AG04450 (cell line): ENCODE measurements at regions not wholly inside any gene's neighbourhood (a gene's known extent, or its start where the extent isn't known, plus 50 kb on each side); places are given as distances from the start of the nearest gene placed in this dataset.

ENCODE experiments used
- CTCF ChIA-PET: fragments of 300-600, 350-600 bp; formaldehyde crosslinking; extraction: SDS; loops from one replicate; lab custom pipeline; 2022; ENCODE audit warnings: antibody characterized with exemption, inconsistent platforms; lab: Charles Lee
- POLR2A ChIA-PET: fragments of 350-600 bp; formaldehyde crosslinking; extraction: SDS; loops from one replicate; lab custom pipeline; 2021; ENCODE audit warnings: antibody characterized with exemption, inconsistent platforms; lab: Yijun Ruan, JAX
- DNase-seq: peaks from one replicate; pipeline ENCODE4 v3.0.0-alpha.2; 2011; ENCODE audit warnings: low read depth, low spot score
- H3K27ac ChIP-seq: one replicate; pipeline ENCODE4 v1.5.1; 2012; ENCODE audit warnings: low read depth, low read length, control low read depth
- H3K27me3 ChIP-seq: one replicate; pipeline ENCODE4 v1.6.0; 2012; ENCODE audit warnings: low read length; ENCODE audit not compliant: control insufficient read depth, insufficient read depth
- H3K4me3 ChIP-seq: 2 replicates; pipeline ENCODE4 v1.5.1; 2011; ENCODE audit warnings: mild to moderate bottlenecking, low read depth, low read length, control low read depth
- H3K9me3 ChIP-seq: 2 replicates; pipeline ENCODE4 v1.5.1; 2012; ENCODE audit warnings: low read length; ENCODE audit not compliant: control insufficient read depth, insufficient read depth
- CTCF ChIP-seq: IDR thresholded peaks from 2 replicates; pipeline ENCODE4 v1.5.1; 2011; ENCODE audit warnings: low read depth, low read length, control low read depth, inconsistent platforms

GRCh38 chrX:129108936-129109335 lies 414.4 kb downstream of the SMARCA1 start:
- no peak for TF ChIP-seq CTCF
- Histone ChIP-seq H3K9me3 (no peaks in the 10 kb centered on the region), H3K4me3 (no peak overlapping the region), H3K27ac (no peak overlapping the region), H3K27me3 (no peaks in the 10 kb centered on the region)
- DNase-seq, result no peak
- CTCF ChIA-PET, result no interaction called here
- POLR2A ChIA-PET, result no interaction called here

GRCh38 chrX:129099207-129099606 lies 424.1 kb downstream of the SMARCA1 start:
- TF ChIP-seq CTCF, result no peak
- Histone ChIP-seq H3K9me3 (no peaks in the 10 kb centered on the region), H3K27me3 (no peaks in the 10 kb centered on the region), H3K4me3 (no peak overlapping the region), H3K27ac (no peak overlapping the region)
- POLR2A ChIA-PET, result no interaction called here
- DNase-seq, result no peak
- CTCF ChIA-PET, result no interaction called here

GRCh38 chrX:129097668-129098067 lies 425.6 kb downstream of the SMARCA1 start:
- Histone ChIP-seq H3K27me3 (no peaks in the 10 kb centered on the region), H3K27ac (no peak overlapping the region), H3K4me3 (no peak overlapping the region), H3K9me3 (no peaks in the 10 kb centered on the region)
- CTCF ChIA-PET, result no interaction called here
- TF ChIP-seq CTCF, result no peak
- POLR2A ChIA-PET, result no interaction called here
- no peak for DNase-seq

GRCh38 chrX:129093706-129094105 lies 429.6 kb downstream of the SMARCA1 start:
- H3K27ac ChIP-seq, result no peak overlapping the region
- no peak overlapping the region for H3K4me3 ChIP-seq
- ChIA-PET CTCF (no interaction called here), POLR2A (no interaction called here)
- no peaks in the 10 kb centered on the region for H3K9me3 ChIP-seq
- no peak for TF ChIP-seq CTCF
- DNase-seq, result no peak
- no peaks in the 10 kb centered on the region for H3K27me3 ChIP-seq

DNA sequence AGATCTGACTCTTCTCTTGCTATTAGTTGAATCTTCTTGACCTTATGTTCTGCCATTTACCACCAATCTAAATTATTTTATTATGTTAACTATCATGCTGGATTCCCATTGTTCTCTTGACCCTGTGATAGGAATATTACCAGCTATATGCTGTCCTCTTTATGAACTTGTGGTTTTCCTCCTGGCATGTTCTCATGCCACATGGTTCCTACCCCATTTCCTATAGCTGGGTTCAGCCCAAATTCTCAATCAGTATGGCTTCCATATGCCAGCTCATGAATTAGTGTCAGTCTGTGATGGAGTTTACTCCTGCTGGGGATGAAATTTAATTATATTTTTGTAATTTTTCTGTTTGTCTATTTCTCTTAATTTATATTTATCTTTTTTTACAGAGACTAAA lies 430.5 kb downstream of the SMARCA1 start:
- Histone ChIP-seq H3K27me3 (no peaks in the 10 kb centered on the region), H3K27ac (no peak overlapping the region), H3K9me3 (no peaks in the 10 kb centered on the region), H3K4me3 (no peak overlapping the region)
- no peak for TF ChIP-seq CTCF
- POLR2A ChIA-PET, result no interaction called here
- CTCF ChIA-PET, result no interaction called here
- no peak for DNase-seq
